ENCODE measurements at regions not wholly inside any gene's neighbourhood (a gene's known extent, or its start where the extent isn't known, plus 50 kb on each side); places are given as distances from the start of the nearest gene placed in this dataset.
A peak's percentile ranks its signal among the peaks of the same experiment; 100 is the strongest.

- no peak overlapping the region for H3K9ac ChIP-seq (ENCODE audit: low read length)
- no peak overlapping the region for H3K4me3 ChIP-seq (ENCODE audit: low read length)
- peaks cover 23% of the 10 kb centered on the region for H3K27me3 ChIP-seq (ENCODE audit: low read length)
- H3F3A ChIP-seq (ENCODE audit: low read length, unreplicated experiment) = no peaks in the 10 kb centered on the region
- no peaks in the 10 kb centered on the region for H3K36me3 ChIP-seq (ENCODE audit: low read depth, low read length)
- no TSS peak for BruUV-seq (replicated peaks)
- ChIA-PET POLR2A (ENCODE audit: unreplicated experiment) (no interaction called here), CTCF (no interaction called here)
- ATAC-seq (no peak), DNase-seq (no peak)
- intact Hi-C loops (cut with micrococcal nuclease) = no loop called here
- H3K9me3 ChIP-seq (ENCODE audit: low read length) = no peaks in the 10 kb centered on the region
- H3K4me1 ChIP-seq (ENCODE audit: insufficient read depth, low read length) = no peaks in the 10 kb centered on the region; the same call in 1 of the 2 replicates
- H3K9me2 ChIP-seq (replicated peaks; ENCODE audit: low read length) = no peaks in the 10 kb centered on the region
- no peaks in the 10 kb centered on the region for H3K79me2 ChIP-seq (ENCODE audit: low read length)
- H3K27ac ChIP-seq (ENCODE audit: low read length) = no peak overlapping the region
- TF ChIP-seq EZH2 (IDR thresholded peaks at IDR 0.05; ENCODE audit: low read length, unreplicated experiment) = no peak
- no peak for TF ChIP-seq EZH2phosphoT487 (IDR thresholded peaks at IDR 0.05; ENCODE audit: borderline replicate concordance, low read length)
- TF ChIP-seq CTCF (conservative IDR thresholded peaks at IDR 0.05; ENCODE audit: low read depth, low read length) = no peak
- H4K20me1 ChIP-seq (ENCODE audit: low read length) = no peaks in the 10 kb centered on the region
- H2AFZ ChIP-seq (ENCODE audit: low read length) = no peak overlapping the region
- no peak overlapping the region for H3K4me2 ChIP-seq (ENCODE audit: low read length)
Measured at GRCh38 chr22:48138855-48139254, 1376.4 kb downstream of the TBC1D22A start.

GRCh38 chr22:48138427-48138826, 1376.0 kb downstream of the TBC1D22A start:
- ATAC-seq = no peak
- Histone ChIP-seq H3K9me3 (ENCODE audit: low read length) (no peaks in the 10 kb centered on the region), H2AFZ (ENCODE audit: low read length) (no peak overlapping the region), H3K9me2 (replicated peaks; ENCODE audit: low read length) (no peaks in the 10 kb centered on the region), H3K79me2 (ENCODE audit: low read length) (no peaks in the 10 kb centered on the region), H4K20me1 (ENCODE audit: low read length) (no peaks in the 10 kb centered on the region), H3K4me3 (ENCODE audit: low read length) (no peak overlapping the region), H3K27me3 (ENCODE audit: low read length) (peaks cover 18% of the 10 kb centered on the region), H3K36me3 (ENCODE audit: low read depth, low read length) (no peaks in the 10 kb centered on the region), H3K9ac (ENCODE audit: low read length) (no peak overlapping the region), H3K4me2 (ENCODE audit: low read length) (no peak overlapping the region), H3K27ac (ENCODE audit: low read length) (no peak overlapping the region), H3K4me1 (ENCODE audit: insufficient read depth, low read length) (no peaks in the 10 kb centered on the region; the same call in 1 of the 2 replicates), H3F3A (ENCODE audit: low read length, unreplicated experiment) (no peaks in the 10 kb centered on the region)
- POLR2A ChIA-PET (ENCODE audit: unreplicated experiment) = no interaction called here
- peak; percentile 44 for DNase-seq
- no peak for TF ChIP-seq EZH2phosphoT487 (IDR thresholded peaks at IDR 0.05; ENCODE audit: borderline replicate concordance, low read length)
- TF ChIP-seq EZH2 (IDR thresholded peaks at IDR 0.05; ENCODE audit: low read length, unreplicated experiment) = no peak
- no peak for TF ChIP-seq CTCF (conservative IDR thresholded peaks at IDR 0.05; ENCODE audit: low read depth, low read length)
- intact Hi-C loops (cut with micrococcal nuclease) = no loop called here
- BruUV-seq (replicated peaks) = no TSS peak
- CTCF ChIA-PET = no interaction called here

- TF ChIP-seq EZH2phosphoT487 (IDR thresholded peaks at IDR 0.05; ENCODE audit: borderline replicate concordance, low read length) (no peak), EZH2 (IDR thresholded peaks at IDR 0.05; ENCODE audit: low read length, unreplicated experiment) (no peak), CTCF (conservative IDR thresholded peaks at IDR 0.05; ENCODE audit: low read depth, low read length) (no peak)
- Histone ChIP-seq H4K20me1 (ENCODE audit: low read length) (no peaks in the 10 kb centered on the region), H3K9ac (ENCODE audit: low read length) (no peak overlapping the region), H3K4me2 (ENCODE audit: low read length) (no peak overlapping the region), H3K79me2 (ENCODE audit: low read length) (no peaks in the 10 kb centered on the region), H3K27me3 (ENCODE audit: low read length) (peaks cover 11% of the 10 kb centered on the region; the same call in 1 of the 2 replicates), H3K9me2 (replicated peaks; ENCODE audit: low read length) (no peaks in the 10 kb centered on the region), H3K9me3 (ENCODE audit: low read length) (no peaks in the 10 kb centered on the region), H3F3A (ENCODE audit: low read length, unreplicated experiment) (no peaks in the 10 kb centered on the region), H3K27ac (ENCODE audit: low read length) (no peak overlapping the region), H2AFZ (ENCODE audit: low read length) (no peak overlapping the region), H3K36me3 (ENCODE audit: low read depth, low read length) (no peaks in the 10 kb centered on the region), H3K4me1 (ENCODE audit: insufficient read depth, low read length) (no peaks in the 10 kb centered on the region; the same call in 1 of the 2 replicates), H3K4me3 (ENCODE audit: low read length) (no peak overlapping the region)
- no peak for DNase-seq
- intact Hi-C loops (cut with micrococcal nuclease) = no loop called here
- CTCF ChIA-PET = no interaction called here
- no peak for ATAC-seq
- no TSS peak for BruUV-seq (replicated peaks)
- POLR2A ChIA-PET (ENCODE audit: unreplicated experiment) = no interaction called here
Measured at GRCh38 chr22:48137640-48138039, 1375.2 kb downstream of the TBC1D22A start.

Measured in PC-3 (cell line).